Vagina (tissue), 2 donors: ENCODE measurements at regions not wholly inside any gene's neighbourhood (a gene's known extent, or its start where the extent isn't known, plus 50 kb on each side); places are given as distances from the start of the nearest gene placed in this dataset.

Experiments
- DNase-seq, 2 donors: peaks; one replicate each; pipeline ENCODE4 v3.0.0-alpha.2; 2017; ENCODE audit errors: extremely low spot score in 2 of 2
- H3K27ac ChIP-seq: fragments of 200-600 bp; sonication (generic); one replicate; pipeline ENCODE4 v1.5.1; 2019
- H3K27me3 ChIP-seq: fragments of 200-600 bp; sonication (generic); one replicate; pipeline ENCODE4 v1.5.1; 2019
- H3K36me3 ChIP-seq, 2 donors: fragments of 200-600 bp; sonication (generic); one replicate each; pipeline ENCODE4 v1.5.1; 2017 to 2019
- H3K4me1 ChIP-seq: fragments of 200-600 bp; sonication (generic); one replicate; pipeline ENCODE4 v1.5.1; 2019
- H3K4me3 ChIP-seq, 2 donors: fragments of 200-600 bp; sonication (generic); 1 replicate in 1 of 2; 2 replicates in 1 of 2; pipeline ENCODE4 v1.5.1; 2016 to 2019
- H3K9me3 ChIP-seq: fragments of 200-600 bp; sonication (generic); one replicate; pipeline ENCODE4 v1.5.1; 2019
- POLR2A ChIP-seq, 2 donors: fragments of 450-650 bp; IDR thresholded peaks; one replicate each; pipeline ENCODE4 v1.6.1; 2017; ENCODE audit warnings: antibody characterized with exemption in 2 of 2, mild to moderate bottlenecking in 2 of 2, moderate library complexity in 2 of 2
- POLR2AphosphoS5 ChIP-seq, 2 donors: sonication (generic); formaldehyde crosslinking; IDR thresholded peaks; one replicate each; pipeline ENCODE4 v1.9.0; 2017; ENCODE audit warnings: antibody characterized with exemption in 2 of 2, mild to moderate bottlenecking in 2 of 2, low read depth in 1 of 2; ENCODE audit not compliant: insufficient read depth in 1 of 2
- intact Hi-C: fragments of 100-400 bp; cut with DNase I; formaldehyde crosslinking; loops from one replicate; pipeline ENCODE4 v1.15.1; 2023
- TF ChIP-seq, protein P1 (sequence below), 3 experiments: fragments of 450-650 bp in 2 of 3; fragments of 200-600 bp in 1 of 3; sonication (generic) in 1 of 3; IDR thresholded peaks; one replicate each; pipeline ENCODE4 v1.5.1; 2017 to 2019; ENCODE audit warnings: antibody characterized with exemption in 3 of 3, mild to moderate bottlenecking in 2 of 3, moderate library complexity in 2 of 3

DNA sequence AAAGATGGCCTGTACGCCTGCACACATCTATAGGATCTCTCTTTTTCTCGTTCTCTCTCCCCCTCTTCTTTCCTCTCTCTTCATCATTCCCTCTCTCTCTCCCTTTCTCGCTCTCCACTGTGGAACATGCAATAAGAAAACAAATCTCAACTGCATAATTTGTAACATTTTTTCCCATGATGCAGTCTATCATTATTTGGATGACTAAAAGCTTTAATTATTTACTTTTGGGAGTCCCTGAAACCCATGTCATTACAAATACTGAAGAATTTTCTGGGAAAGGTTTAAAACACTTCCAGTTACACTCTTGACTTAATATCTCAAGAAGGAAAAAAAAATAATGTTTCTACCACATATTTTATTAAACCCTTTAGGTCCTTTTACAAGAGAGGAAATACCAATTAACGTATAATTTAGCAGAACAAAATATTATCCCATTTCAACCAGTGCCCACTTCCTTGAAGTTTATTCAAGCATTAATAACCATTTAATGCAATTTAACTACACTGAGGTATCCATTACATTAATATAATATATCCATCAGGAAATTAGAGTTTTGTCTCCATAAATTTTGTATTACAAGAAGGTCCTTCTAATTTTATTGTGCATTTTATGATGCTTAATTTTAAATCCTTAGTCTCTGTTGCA, 1615.2 kb upstream of the ACVR2A start:
- DNase-seq, result no peak
- Histone ChIP-seq H3K27me3 (no peaks in the 10 kb centered on the region), H3K4me1 (no peaks in the 10 kb centered on the region), H3K27ac (no peak overlapping the region), H3K9me3 (no peaks in the 10 kb centered on the region), H3K36me3 (no peaks in the 10 kb centered on the region), H3K4me3 (no peak overlapping the region)
- intact Hi-C loops, result no loop called here
- no peak for TF ChIP-seq POLR2AphosphoS5 (IDR thresholded peaks at IDR 0.05; ENCODE audit: insufficient read depth in 1 of 2, low read depth in 1 of 2)
- TF ChIP-seq POLR2A (IDR thresholded peaks at IDR 0.05), result no peak
- TF ChIP-seq, protein P1, sequence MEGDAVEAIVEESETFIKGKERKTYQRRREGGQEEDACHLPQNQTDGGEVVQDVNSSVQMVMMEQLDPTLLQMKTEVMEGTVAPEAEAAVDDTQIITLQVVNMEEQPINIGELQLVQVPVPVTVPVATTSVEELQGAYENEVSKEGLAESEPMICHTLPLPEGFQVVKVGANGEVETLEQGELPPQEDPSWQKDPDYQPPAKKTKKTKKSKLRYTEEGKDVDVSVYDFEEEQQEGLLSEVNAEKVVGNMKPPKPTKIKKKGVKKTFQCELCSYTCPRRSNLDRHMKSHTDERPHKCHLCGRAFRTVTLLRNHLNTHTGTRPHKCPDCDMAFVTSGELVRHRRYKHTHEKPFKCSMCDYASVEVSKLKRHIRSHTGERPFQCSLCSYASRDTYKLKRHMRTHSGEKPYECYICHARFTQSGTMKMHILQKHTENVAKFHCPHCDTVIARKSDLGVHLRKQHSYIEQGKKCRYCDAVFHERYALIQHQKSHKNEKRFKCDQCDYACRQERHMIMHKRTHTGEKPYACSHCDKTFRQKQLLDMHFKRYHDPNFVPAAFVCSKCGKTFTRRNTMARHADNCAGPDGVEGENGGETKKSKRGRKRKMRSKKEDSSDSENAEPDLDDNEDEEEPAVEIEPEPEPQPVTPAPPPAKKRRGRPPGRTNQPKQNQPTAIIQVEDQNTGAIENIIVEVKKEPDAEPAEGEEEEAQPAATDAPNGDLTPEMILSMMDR (IDR thresholded peaks at IDR 0.05), result no peak

DNA sequence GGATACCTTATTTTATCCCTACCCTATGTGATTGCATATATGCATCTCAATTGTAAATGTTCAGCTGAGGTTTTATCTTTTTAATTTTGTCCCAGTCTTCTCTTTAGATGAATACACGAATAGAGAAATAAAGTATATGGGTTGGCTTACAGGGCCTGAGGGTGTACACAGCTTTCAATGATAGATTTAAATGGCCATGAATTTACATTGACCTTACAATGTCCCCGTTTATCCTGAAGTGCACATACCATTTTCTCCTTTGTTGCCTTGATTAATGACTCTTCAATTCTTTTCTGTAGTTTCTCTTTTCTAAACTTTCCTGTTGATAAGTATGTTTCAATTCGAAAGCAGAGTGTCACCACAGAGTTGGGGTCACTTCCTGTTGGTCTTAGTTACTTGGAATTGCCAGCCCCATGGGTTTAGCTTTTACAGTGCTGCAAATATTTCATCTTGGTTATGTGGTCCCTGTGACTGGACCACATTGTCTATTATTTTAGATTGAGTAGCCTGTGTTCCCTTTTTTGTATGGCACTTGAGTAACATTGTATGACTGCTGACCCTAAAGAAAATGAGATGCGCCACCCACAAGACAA, 1616.3 kb upstream of the ACVR2A start:
- Histone ChIP-seq H3K9me3 (no peaks in the 10 kb centered on the region), H3K4me1 (no peaks in the 10 kb centered on the region), H3K27me3 (no peaks in the 10 kb centered on the region), H3K36me3 (no peaks in the 10 kb centered on the region), H3K27ac (no peak overlapping the region), H3K4me3 (no peak overlapping the region)
- intact Hi-C loops, result no loop called here
- TF ChIP-seq, protein P1 (IDR thresholded peaks at IDR 0.05), result no peak
- TF ChIP-seq POLR2A (IDR thresholded peaks at IDR 0.05) (no peak), POLR2AphosphoS5 (IDR thresholded peaks at IDR 0.05; ENCODE audit: insufficient read depth in 1 of 2, low read depth in 1 of 2) (no peak)
- no peak for DNase-seq

DNA sequence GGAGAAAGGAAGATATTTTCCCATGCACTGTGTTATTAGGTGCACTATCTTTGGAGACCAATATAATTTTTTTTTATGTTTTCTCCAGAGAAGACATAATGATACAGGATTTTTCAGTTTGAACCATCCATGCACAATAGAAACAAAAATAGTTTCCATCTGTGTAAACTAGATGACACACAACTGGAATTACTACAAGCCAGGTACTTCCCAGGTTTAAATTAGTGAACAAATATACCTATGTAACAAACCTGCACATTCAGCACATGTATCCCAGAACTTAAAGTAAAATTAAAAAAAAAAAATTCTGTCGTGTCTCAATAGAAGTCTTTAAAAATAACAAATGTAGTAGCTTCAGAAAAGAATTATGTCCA, 1616.8 kb upstream of the ACVR2A start:
- DNase-seq, result no peak
- Histone ChIP-seq H3K27ac (no peak overlapping the region), H3K9me3 (no peaks in the 10 kb centered on the region), H3K4me1 (no peaks in the 10 kb centered on the region), H3K27me3 (no peaks in the 10 kb centered on the region), H3K36me3 (no peaks in the 10 kb centered on the region), H3K4me3 (no peak overlapping the region)
- TF ChIP-seq POLR2AphosphoS5 (IDR thresholded peaks at IDR 0.05; ENCODE audit: insufficient read depth in 1 of 2, low read depth in 1 of 2), result no peak
- TF ChIP-seq, protein P1 (IDR thresholded peaks at IDR 0.05), result no peak
- intact Hi-C loops, result no loop called here

DNA sequence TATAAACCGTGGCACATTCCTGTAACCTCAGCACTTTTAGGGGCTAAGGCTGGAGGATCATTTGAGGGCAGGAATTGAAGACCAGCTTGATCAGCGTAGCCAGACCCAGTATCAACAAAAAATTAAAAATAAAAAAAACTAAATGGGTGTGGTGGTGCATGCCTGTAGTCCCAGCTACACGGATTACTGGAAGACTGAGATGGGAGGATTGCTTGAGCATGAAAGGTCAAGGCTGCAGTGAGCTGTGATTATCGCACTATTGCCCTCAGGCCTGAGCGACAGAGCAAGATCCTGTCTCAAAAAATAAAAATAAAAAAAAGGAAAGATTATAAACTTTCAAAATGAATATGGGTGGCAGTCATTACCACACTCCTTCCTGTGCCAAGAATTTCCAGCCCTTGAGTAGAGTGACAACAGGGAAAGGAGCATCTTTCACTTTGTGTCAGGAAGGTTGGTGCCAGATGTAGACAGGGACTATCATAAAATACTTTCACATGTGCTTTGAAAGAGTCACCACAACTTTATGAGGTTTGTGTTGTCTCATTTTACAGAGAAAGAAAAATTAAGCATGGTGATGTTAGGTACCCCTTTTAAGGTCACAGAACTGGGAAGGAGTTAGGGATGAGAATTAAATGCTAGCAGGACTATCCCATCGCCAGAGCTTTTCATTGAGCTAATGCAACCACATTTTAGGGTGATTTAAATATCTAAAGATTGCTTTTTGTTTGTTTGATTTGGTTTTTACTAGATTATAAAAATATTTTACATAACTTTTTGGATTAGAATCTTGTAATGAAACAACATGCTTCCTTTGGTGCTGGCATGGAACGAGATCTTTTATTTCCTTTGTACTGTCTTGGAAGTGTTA, 1617.4 kb upstream of the ACVR2A start:
- Histone ChIP-seq H3K4me3 (no peak overlapping the region), H3K27me3 (no peaks in the 10 kb centered on the region), H3K9me3 (no peaks in the 10 kb centered on the region), H3K27ac (no peak overlapping the region), H3K36me3 (no peaks in the 10 kb centered on the region), H3K4me1 (no peaks in the 10 kb centered on the region)
- no peak for DNase-seq
- intact Hi-C loops, result no loop called here
- TF ChIP-seq, protein P1 (IDR thresholded peaks at IDR 0.05), result no peak
- TF ChIP-seq POLR2A (IDR thresholded peaks at IDR 0.05), result no peak
- TF ChIP-seq POLR2AphosphoS5 (IDR thresholded peaks at IDR 0.05; ENCODE audit: insufficient read depth in 1 of 2, low read depth in 1 of 2), result no peak
